PC-3 (cell line): ENCODE measurements at regions not wholly inside any gene's neighbourhood (a gene's known extent, or its start where the extent isn't known, plus 50 kb on each side); places are given as distances from the start of the nearest gene placed in this dataset.

ENCODE experiments used
- EZH2phosphoT487 ChIP-seq: fragments of 300-600 bp; sonication (generic); IDR thresholded peaks from 2 replicates; pipeline ENCODE4 v1.6.1; 2018; ENCODE audit warnings: mild to moderate bottlenecking, antibody characterized with exemption, low read length, borderline replicate concordance
- TF ChIP-seq, protein P1 (sequence below): fragments of 300-600 bp; sonication (generic); conservative IDR thresholded peaks from 2 replicates; pipeline ENCODE4 v1.5.1; 2017; ENCODE audit warnings: antibody characterized with exemption, low read depth, mild to moderate bottlenecking, low read length

DNA sequence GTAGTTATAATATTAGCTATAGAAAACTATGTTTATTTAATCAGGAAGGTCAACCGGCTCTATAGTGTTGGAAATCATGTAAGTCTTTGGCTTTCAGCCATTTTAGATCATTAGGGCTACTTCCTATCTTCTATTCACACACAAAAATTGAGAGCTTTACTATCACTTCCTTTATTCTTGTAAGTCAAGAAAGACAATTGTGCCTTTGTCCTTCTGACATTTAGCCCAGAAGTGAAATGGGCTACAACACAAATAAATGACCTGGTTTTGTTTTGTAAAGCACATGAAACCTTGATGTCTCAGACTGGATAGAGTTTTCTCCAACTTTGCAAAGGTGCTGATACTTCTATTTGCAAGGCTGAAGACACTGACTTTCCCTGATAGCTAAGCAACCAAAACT lies 122.4 kb upstream of the ACSL4 start:
- TF ChIP-seq, protein P1, sequence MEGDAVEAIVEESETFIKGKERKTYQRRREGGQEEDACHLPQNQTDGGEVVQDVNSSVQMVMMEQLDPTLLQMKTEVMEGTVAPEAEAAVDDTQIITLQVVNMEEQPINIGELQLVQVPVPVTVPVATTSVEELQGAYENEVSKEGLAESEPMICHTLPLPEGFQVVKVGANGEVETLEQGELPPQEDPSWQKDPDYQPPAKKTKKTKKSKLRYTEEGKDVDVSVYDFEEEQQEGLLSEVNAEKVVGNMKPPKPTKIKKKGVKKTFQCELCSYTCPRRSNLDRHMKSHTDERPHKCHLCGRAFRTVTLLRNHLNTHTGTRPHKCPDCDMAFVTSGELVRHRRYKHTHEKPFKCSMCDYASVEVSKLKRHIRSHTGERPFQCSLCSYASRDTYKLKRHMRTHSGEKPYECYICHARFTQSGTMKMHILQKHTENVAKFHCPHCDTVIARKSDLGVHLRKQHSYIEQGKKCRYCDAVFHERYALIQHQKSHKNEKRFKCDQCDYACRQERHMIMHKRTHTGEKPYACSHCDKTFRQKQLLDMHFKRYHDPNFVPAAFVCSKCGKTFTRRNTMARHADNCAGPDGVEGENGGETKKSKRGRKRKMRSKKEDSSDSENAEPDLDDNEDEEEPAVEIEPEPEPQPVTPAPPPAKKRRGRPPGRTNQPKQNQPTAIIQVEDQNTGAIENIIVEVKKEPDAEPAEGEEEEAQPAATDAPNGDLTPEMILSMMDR, result no peak
- no peak for TF ChIP-seq EZH2phosphoT487
